Testis (tissue), 2 donors: ENCODE measurements at regions not wholly inside any gene's neighbourhood (a gene's known extent, or its start where the extent isn't known, plus 50 kb on each side); places are given as distances from the start of the nearest gene placed in this dataset.

Experiments used
- DNase-seq: peaks from one replicate; pipeline ENCODE4 v3.0.0-alpha.2; 2019
- H3K27ac ChIP-seq, 2 donors: fragments of 200-600 bp; sonication (generic); one replicate each; pipeline ENCODE4 v1.5.1; 2019
- H3K27me3 ChIP-seq: fragments of 200-600 bp; sonication (generic); one replicate; pipeline ENCODE4 v1.5.1; 2019
- H3K36me3 ChIP-seq: fragments of 200-600 bp; sonication (generic); one replicate; pipeline ENCODE4 v1.5.1; 2017; ENCODE audit warnings: low read depth; ENCODE audit errors: missing control alignments
- H3K4me1 ChIP-seq: fragments of 200-600 bp; sonication (generic); one replicate; pipeline ENCODE4 v1.5.1; 2019
- H3K4me3 ChIP-seq, 2 donors: fragments of 200-600 bp; sonication (generic); one replicate each; pipeline ENCODE4 v1.5.1; 2017 to 2019
- H3K9me3 ChIP-seq: fragments of 200-600 bp; sonication (generic); one replicate; pipeline ENCODE4 v1.5.1; 2017
- CTCF ChIP-seq, 3 experiments: fragments of 450-650 bp in 2 of 3; fragments of 200-600 bp in 1 of 3; sonication (generic) in 1 of 3; IDR thresholded peaks; one replicate each; pipeline ENCODE4 v1.5.1; 2016 to 2019; ENCODE audit warnings: antibody characterized with exemption in 3 of 3, mild to moderate bottlenecking in 2 of 3, moderate library complexity in 1 of 3
- POLR2A ChIP-seq: fragments of 450-650 bp; IDR thresholded peaks from one replicate; pipeline ENCODE4 v1.6.1; 2017; ENCODE audit warnings: antibody characterized with exemption, mild to moderate bottlenecking, moderate library complexity
- WGBS, 2 donors: methylation state at CpG; one replicate each; pipeline ENCODE4 v1.1.5; 2018; 5-methylcytosine and 5-hydroxymethylcytosine counted together
- intact Hi-C: fragments of 100-400 bp; cut with DNase I; formaldehyde crosslinking; loops from one replicate; pipeline ENCODE4 v1.15.1; 2023; ENCODE audit warnings: low total_unique reads

- H3K4me3 ChIP-seq: no peak overlapping the region
These were observed 209.3 kb downstream of the HS3ST3B1 start for GRCh38 chr17:14510136-14510535.

GRCh38 chr17:14508156-14508555, 207.3 kb downstream of the HS3ST3B1 start:
- Histone ChIP-seq H3K27ac (no peak overlapping the region), H3K27me3 (no peaks in the 10 kb centered on the region), H3K9me3 (no peaks in the 10 kb centered on the region), H3K36me3 (no peaks in the 10 kb centered on the region), H3K4me3 (no peak overlapping the region), H3K4me1 (no peaks in the 10 kb centered on the region)
- DNase-seq: no peak
- no peak for TF ChIP-seq POLR2A
- no peak for TF ChIP-seq CTCF (IDR thresholded peaks at IDR 0.05)
- 78 to 90% methylated on average over 5 of the region's 5 CpGs for WGBS, 2 donors
- intact Hi-C loops: no loop called here

More at GRCh38 chr17:14510136-14510535, 209.3 kb downstream of the HS3ST3B1 start:
- no peaks in the 10 kb centered on the region for H3K27me3 ChIP-seq
- 77 to 81% methylated on average over 3 of the region's 3 CpGs for WGBS, 2 donors
- intact Hi-C loops: no loop called here
- no peaks in the 10 kb centered on the region for H3K36me3 ChIP-seq
- no peak for DNase-seq
- H3K9me3 ChIP-seq: no peaks in the 10 kb centered on the region
- no peak overlapping the region for H3K27ac ChIP-seq
- H3K4me1 ChIP-seq: no peaks in the 10 kb centered on the region
- TF ChIP-seq POLR2A (no peak), CTCF (IDR thresholded peaks at IDR 0.05) (no peak)

- H3K4me3 ChIP-seq: no peak overlapping the region
- H3K27me3 ChIP-seq: no peaks in the 10 kb centered on the region
- WGBS, 2 donors: 82 to 89% methylated on average over 5 of the region's 5 CpGs
- H3K27ac ChIP-seq: no peak overlapping the region
- no peaks in the 10 kb centered on the region for H3K36me3 ChIP-seq
- TF ChIP-seq POLR2A (no peak), CTCF (IDR thresholded peaks at IDR 0.05) (no peak)
- no peak for DNase-seq
- intact Hi-C loops: no loop called here
- no peaks in the 10 kb centered on the region for H3K9me3 ChIP-seq
- H3K4me1 ChIP-seq: no peaks in the 10 kb centered on the region
These were observed 205.5 kb downstream of the HS3ST3B1 start for GRCh38 chr17:14506364-14506763.

GRCh38 chr17:14505606-14506005, 204.7 kb downstream of the HS3ST3B1 start:
- H3K27ac ChIP-seq: no peak overlapping the region
- DNase-seq: no peak
- no peaks in the 10 kb centered on the region for H3K27me3 ChIP-seq
- H3K4me3 ChIP-seq: no peak overlapping the region
- TF ChIP-seq CTCF (IDR thresholded peaks at IDR 0.05): no peak
- H3K4me1 ChIP-seq: no peaks in the 10 kb centered on the region
- H3K9me3 ChIP-seq: no peaks in the 10 kb centered on the region
- WGBS, 2 donors: 73% methylated on average over 3 of the region's 3 CpGs
- intact Hi-C loops: no loop called here
- H3K36me3 ChIP-seq: no peaks in the 10 kb centered on the region

- TF ChIP-seq POLR2A: no peak
- no peak for TF ChIP-seq CTCF (IDR thresholded peaks at IDR 0.05)
- 71 to 95% methylated on average over 4 of the region's 4 CpGs for WGBS, 2 donors
- no peak overlapping the region for H3K4me3 ChIP-seq
- no peak for DNase-seq
- no peaks in the 10 kb centered on the region for H3K27me3 ChIP-seq
- no peak overlapping the region for H3K27ac ChIP-seq
- intact Hi-C loops: no loop called here
- H3K9me3 ChIP-seq: no peaks in the 10 kb centered on the region
- no peaks in the 10 kb centered on the region for H3K36me3 ChIP-seq
- H3K4me1 ChIP-seq: no peaks in the 10 kb centered on the region
These were observed 199.1 kb downstream of the HS3ST3B1 start for GRCh38 chr17:14499976-14500375.
